Karpas-422 (cell line): ENCODE measurements at regions not wholly inside any gene's neighbourhood (a gene's known extent, or its start where the extent isn't known, plus 50 kb on each side); places are given as distances from the start of the nearest gene placed in this dataset.

Source experiments
- DNase-seq: peaks from one replicate; pipeline ENCODE4 v3.0.0-alpha.2; 2015
- H2AFZ ChIP-seq: fragments of 200-600 bp; sonication (generic); 2 replicates; pipeline ENCODE4 v1.6.1; 2014; ENCODE audit warnings: antibody characterized with exemption, low read length, mixed read lengths
- H3K27ac ChIP-seq: fragments of 200-600 bp; sonication (generic); 2 replicates; pipeline ENCODE4 v1.5.1; 2014; ENCODE audit warnings: mild to moderate bottlenecking, low read length, moderate library complexity
- H3K27me3 ChIP-seq: fragments of 200-600 bp; sonication (generic); 2 replicates; pipeline ENCODE4 v1.6.1; 2014; ENCODE audit warnings: low read length, mixed read lengths
- H3K36me3 ChIP-seq: fragments of 200-600 bp; sonication (generic); 2 replicates; pipeline ENCODE4 v1.6.1; 2014; ENCODE audit warnings: low read length, mixed read lengths; ENCODE audit not compliant: insufficient read depth
- H3K4me1 ChIP-seq: fragments of 200-600 bp; sonication (generic); 2 replicates; pipeline ENCODE4 v1.6.1; 2014; ENCODE audit warnings: mild to moderate bottlenecking, low read length, mixed read lengths
- H3K4me2 ChIP-seq: fragments of 200-600 bp; sonication (generic); 2 replicates; pipeline ENCODE4 v1.6.1; 2014; ENCODE audit warnings: low read length, low read depth, mild to moderate bottlenecking; ENCODE audit not compliant: poor library complexity, severe bottlenecking
- H3K4me3 ChIP-seq: fragments of 200-600 bp; sonication (generic); 2 replicates; pipeline ENCODE4 v1.5.1; 2014; ENCODE audit warnings: mild to moderate bottlenecking, antibody characterized with exemption, low read length, mixed read lengths
- H3K79me2 ChIP-seq: fragments of 200-600 bp; sonication (generic); 2 replicates; pipeline ENCODE4 v1.6.1; 2014; ENCODE audit warnings: mild to moderate bottlenecking, low read length, mixed read lengths
- H3K9ac ChIP-seq: fragments of 200-600 bp; sonication (generic); 2 replicates; pipeline ENCODE4 v1.6.0; 2014; ENCODE audit warnings: low read length
- H3K9me2 ChIP-seq: fragments of 200-600 bp; sonication (generic), shearing (Covaris generic); replicated peaks from 2 replicates; pipeline ENCODE4 v1.6.0; 2014; ENCODE audit warnings: mild to moderate bottlenecking, low read length, moderate library complexity; ENCODE audit not compliant: insufficient read depth
- H3K9me3 ChIP-seq: fragments of 300-700, 200-600 bp; sonication (generic); 2 replicates; pipeline ENCODE4 v1.6.1; 2014; ENCODE audit warnings: low read length, mixed read lengths
- H4K20me1 ChIP-seq: fragments of 200-600 bp; sonication (generic); 2 replicates; pipeline ENCODE4 v1.6.1; 2014; ENCODE audit warnings: mild to moderate bottlenecking, antibody characterized with exemption, low read length, low read depth; ENCODE audit not compliant: insufficient read depth

- H2AFZ ChIP-seq: no peak overlapping the region
- DNase-seq: peak; percentile 49
- H3K4me3 ChIP-seq: no peak overlapping the region
- no peaks in the 10 kb centered on the region for H3K79me2 ChIP-seq
- H3K4me1 ChIP-seq: no peaks in the 10 kb centered on the region
- no peaks in the 10 kb centered on the region for H4K20me1 ChIP-seq
- H3K9me2 ChIP-seq: no peaks in the 10 kb centered on the region
- no peaks in the 10 kb centered on the region for H3K9me3 ChIP-seq
- no peak overlapping the region for H3K9ac ChIP-seq
- H3K36me3 ChIP-seq: no peaks in the 10 kb centered on the region
- H3K27ac ChIP-seq: no peak overlapping the region
- no peaks in the 10 kb centered on the region for H3K27me3 ChIP-seq
- H3K4me2 ChIP-seq: no peak overlapping the region
Observed at GRCh38 chr12:46131732-46132469, 136.9 kb downstream of the SLC38A1 start.

DNA sequence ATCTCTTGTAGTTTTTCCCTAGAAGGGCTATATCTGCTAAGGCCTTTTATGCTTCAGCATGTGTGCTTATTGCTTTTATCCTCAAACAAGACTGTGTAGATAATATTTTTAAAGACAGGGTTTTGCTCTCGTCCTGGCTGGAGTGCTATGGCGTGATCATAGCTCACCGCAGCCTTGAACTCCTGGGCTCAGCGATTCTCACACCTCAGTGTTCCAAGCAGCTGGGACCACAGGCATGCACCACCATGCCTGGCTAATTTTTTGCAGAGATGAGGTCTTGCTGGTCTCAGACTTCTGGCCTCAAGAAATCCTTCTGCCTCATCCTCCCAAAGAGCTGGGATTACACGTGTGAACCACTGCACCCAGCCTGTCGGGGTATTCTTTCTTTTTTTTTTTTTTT lies 137.3 kb upstream of the SCAF11 start:
- Histone ChIP-seq H3K27me3 (no peaks in the 10 kb centered on the region), H3K9me3 (no peaks in the 10 kb centered on the region)

DNA sequence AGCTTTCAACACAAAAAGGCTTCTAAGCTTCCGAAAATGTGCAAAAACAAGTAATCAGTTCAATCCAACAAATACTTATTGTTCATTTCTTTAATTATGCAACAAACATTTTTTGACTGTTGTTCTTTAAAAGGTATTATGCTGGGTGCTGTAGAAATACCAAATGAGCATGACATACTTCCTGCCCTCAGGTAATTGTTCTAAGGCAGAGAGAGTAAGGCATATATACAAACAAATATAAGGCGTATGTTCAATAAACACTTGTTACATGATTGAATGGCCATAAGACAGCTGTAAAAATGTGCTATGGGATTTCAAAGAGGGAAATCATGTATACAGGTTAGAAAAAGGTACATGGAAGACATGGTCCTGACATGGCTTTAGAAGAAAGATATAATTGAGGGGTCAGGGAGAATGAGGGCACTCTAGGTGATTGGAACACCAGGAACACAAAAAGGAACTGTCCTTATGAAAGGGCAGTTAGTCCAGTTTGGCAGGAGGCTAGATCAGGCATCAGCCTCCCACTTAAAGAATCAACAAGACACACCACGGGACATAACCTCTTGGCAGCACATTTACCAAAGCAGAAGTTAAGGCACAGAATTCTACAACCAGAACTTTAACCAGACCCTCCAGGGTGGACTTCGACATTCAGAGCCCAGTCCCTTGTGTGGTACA lies 135.8 kb upstream of the SCAF11 start:
- no peaks in the 10 kb centered on the region for H3K36me3 ChIP-seq
- H3K4me2 ChIP-seq: no peak overlapping the region
- H3K27ac ChIP-seq: no peak overlapping the region

More for the DNA sequence above, 137.3 kb upstream of the SCAF11 start:
- H3K36me3 ChIP-seq: no peaks in the 10 kb centered on the region
- H3K9ac ChIP-seq: no peak overlapping the region
- H4K20me1 ChIP-seq: no peaks in the 10 kb centered on the region
- H3K9me2 ChIP-seq: no peaks in the 10 kb centered on the region
- H3K4me2 ChIP-seq: no peak overlapping the region
- peaks cover 4% of the 10 kb centered on the region for H3K4me1 ChIP-seq
- DNase-seq: no peak
- H3K4me3 ChIP-seq: no peak overlapping the region
- no peak overlapping the region for H3K27ac ChIP-seq
- H2AFZ ChIP-seq: no peak overlapping the region
- H3K79me2 ChIP-seq: no peaks in the 10 kb centered on the region

GRCh38 chr12:46124848-46125619 lies 134.7 kb upstream of the SCAF11 start:
- Histone ChIP-seq H3K9me2 (no peaks in the 10 kb centered on the region), H3K36me3 (no peaks in the 10 kb centered on the region), H3K79me2 (no peaks in the 10 kb centered on the region), H3K4me1 (peaks cover 4% of the 10 kb centered on the region), H3K4me3 (no peak overlapping the region), H2AFZ (peak overlapping the region; percentile 58; the same call in 1 of the 2 replicates), H4K20me1 (no peaks in the 10 kb centered on the region), H3K27ac (no peak overlapping the region), H3K4me2 (peak overlapping the region; percentile 52), H3K9me3 (no peaks in the 10 kb centered on the region), H3K27me3 (no peaks in the 10 kb centered on the region), H3K9ac (no peak overlapping the region)
- peak; percentile 84 for DNase-seq

More for the DNA sequence above, 135.8 kb upstream of the SCAF11 start:
- H3K4me1 ChIP-seq: peaks cover 4% of the 10 kb centered on the region
- no peaks in the 10 kb centered on the region for H3K79me2 ChIP-seq
- no peaks in the 10 kb centered on the region for H4K20me1 ChIP-seq
- no peak overlapping the region for H3K4me3 ChIP-seq
- H3K9me3 ChIP-seq: no peaks in the 10 kb centered on the region
- H3K27me3 ChIP-seq: no peaks in the 10 kb centered on the region
- DNase-seq: no peak
- H2AFZ ChIP-seq: no peak overlapping the region
- no peaks in the 10 kb centered on the region for H3K9me2 ChIP-seq
- no peak overlapping the region for H3K9ac ChIP-seq

- H3K4me3 ChIP-seq: no peak overlapping the region
- no peaks in the 10 kb centered on the region for H3K36me3 ChIP-seq
- H3K9me2 ChIP-seq: no peaks in the 10 kb centered on the region
- H3K9me3 ChIP-seq: no peaks in the 10 kb centered on the region
- H3K9ac ChIP-seq: no peak overlapping the region
- H2AFZ ChIP-seq: no peak overlapping the region
- DNase-seq: no peak
- no peaks in the 10 kb centered on the region for H3K27me3 ChIP-seq
- H3K27ac ChIP-seq: no peak overlapping the region
- peak overlapping the region; percentile 52 for H3K4me2 ChIP-seq
- peaks cover 4% of the 10 kb centered on the region for H3K4me1 ChIP-seq
- no peaks in the 10 kb centered on the region for H4K20me1 ChIP-seq
- H3K79me2 ChIP-seq: no peaks in the 10 kb centered on the region
Observed at GRCh38 chr12:46124132-46124847, 133.9 kb upstream of the SCAF11 start.

DNA sequence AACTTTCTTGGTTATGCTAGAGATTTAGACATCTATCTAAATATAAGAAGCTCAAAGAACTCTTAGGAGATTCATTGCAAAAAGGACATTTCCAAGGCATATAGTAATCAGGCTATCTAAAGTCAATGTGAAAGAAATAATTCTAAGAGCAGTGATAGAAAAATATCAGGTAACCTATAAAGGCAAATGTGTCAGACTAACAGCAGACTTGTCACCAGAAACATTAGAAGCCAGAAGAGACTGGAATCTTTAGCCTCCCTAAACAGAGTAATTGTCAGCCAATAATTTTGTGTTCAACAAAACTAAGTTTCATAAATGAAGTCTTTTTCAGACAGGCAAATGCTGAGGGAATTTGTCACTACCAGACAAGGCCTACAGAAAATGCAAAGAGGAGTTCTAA lies 122.0 kb upstream of the SCAF11 start:
- no peaks in the 10 kb centered on the region for H3K9me3 ChIP-seq
- no peak overlapping the region for H3K4me3 ChIP-seq
- no peak overlapping the region for H3K4me2 ChIP-seq
- H3K4me1 ChIP-seq: peaks cover 41% of the 10 kb centered on the region
- H3K9ac ChIP-seq: no peak overlapping the region
- H3K79me2 ChIP-seq: no peaks in the 10 kb centered on the region
- H3K27me3 ChIP-seq: no peaks in the 10 kb centered on the region
- H3K36me3 ChIP-seq: no peaks in the 10 kb centered on the region
- DNase-seq: no peak
- H3K27ac ChIP-seq: no peak overlapping the region
- H3K9me2 ChIP-seq: no peaks in the 10 kb centered on the region
- no peak overlapping the region for H2AFZ ChIP-seq
- H4K20me1 ChIP-seq: no peaks in the 10 kb centered on the region

- Histone ChIP-seq H3K36me3 (no peaks in the 10 kb centered on the region), H3K27me3 (no peaks in the 10 kb centered on the region), H3K4me3 (no peak overlapping the region), H3K79me2 (no peaks in the 10 kb centered on the region), H3K4me2 (no peak overlapping the region), H4K20me1 (no peaks in the 10 kb centered on the region), H3K9me2 (no peaks in the 10 kb centered on the region), H3K9me3 (no peaks in the 10 kb centered on the region), H3K27ac (no peak overlapping the region), H3K9ac (no peak overlapping the region), H2AFZ (no peak overlapping the region), H3K4me1 (peaks cover 41% of the 10 kb centered on the region)
- no peak for DNase-seq
Observed at GRCh38 chr12:46111715-46112114, 121.3 kb upstream of the SCAF11 start.
